CD4-positive, alpha-beta T cell treated with Interleukin-17A for 4 hours (primary cell): ENCODE measurements at regions not wholly inside any gene's neighbourhood (a gene's known extent, or its start where the extent isn't known, plus 50 kb on each side); places are given as distances from the start of the nearest gene placed in this dataset.

Source experiments
- DNase-seq: peaks from one replicate; pipeline ENCODE4 v3.0.0-alpha.2; 2020; ENCODE audit warnings: mixed read lengths

DNA sequence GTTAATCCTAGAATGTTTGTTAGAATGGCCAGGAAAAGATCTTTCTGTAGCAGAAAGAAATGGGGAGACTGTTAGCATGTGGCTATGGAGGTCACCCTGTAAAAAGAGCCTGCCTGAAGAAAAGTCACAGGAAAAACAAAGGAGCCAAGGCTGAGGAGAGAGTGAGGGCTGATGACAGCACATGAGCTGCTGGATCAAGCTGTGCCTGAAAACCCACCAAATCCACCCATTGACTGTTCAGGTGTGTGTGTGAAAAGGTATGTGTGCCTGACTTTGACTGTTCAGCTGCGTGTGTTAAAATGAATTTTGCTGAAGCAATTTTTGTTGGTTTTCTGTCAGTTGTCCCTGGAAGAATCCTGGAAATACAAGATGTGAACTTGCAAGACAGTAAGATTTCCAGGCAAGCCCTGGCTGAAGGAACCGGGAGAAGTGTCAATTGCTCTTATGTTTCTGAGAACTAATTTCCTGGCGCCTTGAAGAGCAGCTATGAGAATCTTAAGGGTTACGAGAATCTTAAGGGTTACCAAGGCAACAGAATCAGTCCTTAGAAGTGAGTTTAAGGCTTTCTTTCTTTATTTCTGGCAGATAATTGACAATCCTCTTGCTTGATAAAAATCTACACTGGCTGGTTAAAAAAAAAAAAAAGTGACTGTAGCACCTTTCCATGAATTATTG, 73.0 kb upstream of the LGALSL start:
- no peak for DNase-seq

GRCh38 chr2:64383016-64383591, 70.9 kb upstream of the LGALSL start:
- DNase-seq = no peak

DNA sequence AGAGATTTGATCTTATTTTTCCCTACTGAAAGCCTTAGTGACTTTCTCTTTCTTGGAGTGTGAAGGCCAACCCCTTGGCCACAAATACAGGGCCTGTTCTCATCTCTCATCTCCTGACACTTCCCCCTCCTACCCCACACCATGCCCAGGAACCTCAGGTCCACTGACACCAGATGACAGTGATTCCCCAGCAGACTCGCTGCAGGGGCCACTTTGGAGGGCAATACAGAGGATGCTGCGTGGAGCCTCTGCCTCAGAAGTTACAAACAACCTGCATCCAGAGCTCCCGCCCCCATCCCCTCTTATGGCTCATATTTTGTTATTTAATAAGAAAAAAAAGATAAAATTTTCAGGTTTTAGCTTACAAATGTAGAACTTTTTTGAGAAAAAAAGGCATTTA, 70.1 kb upstream of the LGALSL start:
- DNase-seq = no peak

- DNase-seq = no peak
Measured at GRCh38 chr2:64386676-64387075, 67.3 kb upstream of the LGALSL start.

DNA sequence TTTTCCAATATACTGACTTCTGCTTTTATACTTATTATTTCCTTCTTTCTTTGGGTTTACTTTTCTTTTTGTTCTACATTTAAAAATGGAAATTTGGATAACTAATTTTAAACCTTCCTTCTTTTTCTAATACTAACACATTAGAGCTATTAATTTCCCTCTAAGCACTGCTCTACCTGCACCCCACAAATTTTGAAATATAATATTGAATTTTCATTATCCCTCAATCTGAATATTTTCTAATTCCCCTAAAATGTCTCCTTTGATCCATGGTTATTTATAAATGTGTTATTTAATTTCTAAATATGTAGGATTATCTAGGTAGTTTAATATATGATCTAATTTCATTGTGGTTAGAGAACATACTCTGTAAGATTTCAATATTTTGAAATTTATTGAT, 63.4 kb upstream of the LGALSL start:
- no peak for DNase-seq

DNA sequence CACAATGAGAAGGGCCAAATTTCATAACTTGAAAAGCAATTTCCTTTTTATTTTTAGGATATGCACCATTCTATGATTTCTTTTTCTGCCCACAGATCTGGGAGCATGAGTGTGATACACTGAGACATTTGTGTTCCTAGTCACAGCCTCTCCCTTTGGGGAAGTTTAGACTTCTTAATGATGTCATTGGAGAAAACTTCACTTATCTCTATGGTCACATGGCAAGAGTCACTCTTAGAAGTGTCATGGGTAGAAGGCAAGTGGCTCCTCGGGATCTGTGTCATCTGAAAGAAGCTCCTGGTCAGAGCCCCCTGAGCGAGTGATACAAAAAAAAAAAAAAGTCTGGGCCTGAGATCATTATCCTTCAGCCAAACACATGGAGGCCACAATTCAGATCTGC, 62.5 kb upstream of the LGALSL start:
- no peak for DNase-seq

DNA sequence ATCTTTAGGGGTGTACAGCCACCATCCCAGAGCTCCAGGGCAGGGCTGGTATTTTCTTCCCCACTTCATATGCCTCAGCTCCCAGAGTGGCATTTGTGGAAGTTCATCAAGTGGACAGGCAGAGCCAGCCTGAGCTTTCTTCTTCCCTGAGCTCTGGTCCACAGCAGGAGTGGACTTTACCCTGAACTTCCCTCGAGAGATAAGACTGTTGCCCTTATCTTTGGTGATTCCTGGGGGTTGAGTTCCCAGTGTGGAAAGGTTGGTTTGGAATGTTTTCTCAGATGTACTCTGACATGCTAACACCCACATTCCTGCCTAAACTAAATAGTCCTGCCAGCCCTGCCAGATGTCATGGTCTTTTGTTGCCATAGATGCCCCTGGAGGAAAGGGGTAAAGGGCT, 62.0 kb upstream of the LGALSL start:
- no peak for DNase-seq

GRCh38 chr2:64392529-64392928, 61.4 kb upstream of the LGALSL start:
- no peak for DNase-seq

- DNase-seq = no peak
Measured at GRCh38 chr2:64393383-64394010, 60.5 kb upstream of the LGALSL start.

DNA sequence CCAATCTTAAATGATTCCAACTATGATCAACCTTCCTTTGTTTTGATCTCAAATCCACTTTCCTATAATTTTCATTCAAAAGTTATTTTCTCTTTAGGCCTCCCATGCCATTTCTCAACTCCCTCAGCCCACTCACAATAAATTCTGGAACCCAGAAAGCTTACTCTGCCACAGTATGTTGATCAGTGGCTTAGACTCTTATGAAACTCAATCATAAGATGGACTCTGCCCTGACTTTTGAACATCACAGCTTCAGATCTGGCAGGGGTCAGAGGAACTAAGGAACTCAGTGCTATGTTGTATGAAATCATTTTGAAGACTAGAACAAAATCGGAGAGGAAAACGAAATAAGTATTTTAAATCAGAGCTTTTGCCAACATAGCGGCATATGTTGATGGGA, 59.8 kb upstream of the LGALSL start:
- no peak for DNase-seq

DNA sequence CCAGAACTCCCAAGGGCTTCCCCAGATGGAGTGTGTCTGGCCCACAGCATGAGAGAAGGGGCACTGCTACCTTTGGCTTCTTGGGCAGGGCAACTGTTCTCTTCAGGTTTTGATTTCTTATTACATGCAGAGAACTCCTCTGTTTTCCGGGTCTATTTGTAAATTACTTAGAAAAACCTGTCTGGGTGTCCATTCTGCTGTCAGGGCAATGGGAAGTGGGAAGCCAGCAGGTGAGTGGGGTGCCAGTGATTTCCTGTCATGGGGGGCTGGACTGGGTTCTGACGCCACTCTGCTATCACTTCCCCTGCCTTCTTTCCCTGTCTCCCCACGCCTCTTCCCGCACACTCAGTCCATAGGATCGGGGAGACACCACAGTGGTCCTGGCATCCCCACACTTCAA, 58.0 kb upstream of the LGALSL start:
- DNase-seq = no peak

DNA sequence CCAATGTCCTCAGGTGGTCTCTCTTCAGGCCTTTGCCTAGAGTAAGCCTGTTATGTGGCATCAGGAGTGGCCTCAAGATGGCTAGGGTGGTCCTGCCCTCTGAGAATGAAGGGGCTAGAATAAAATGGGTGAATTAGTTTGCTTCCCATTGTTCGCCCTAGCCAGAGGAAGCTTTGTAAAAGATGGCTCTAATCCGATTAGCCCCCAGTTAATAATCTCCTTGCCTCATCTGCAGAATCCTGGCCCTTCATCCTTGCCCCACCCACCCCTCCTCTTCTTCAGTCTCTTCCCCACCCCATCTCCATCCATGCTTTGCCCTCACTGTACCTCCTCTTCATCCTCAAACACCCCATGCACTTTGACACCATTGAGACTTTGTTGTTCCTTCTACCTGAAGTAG, 57.4 kb upstream of the LGALSL start:
- DNase-seq = no peak

DNA sequence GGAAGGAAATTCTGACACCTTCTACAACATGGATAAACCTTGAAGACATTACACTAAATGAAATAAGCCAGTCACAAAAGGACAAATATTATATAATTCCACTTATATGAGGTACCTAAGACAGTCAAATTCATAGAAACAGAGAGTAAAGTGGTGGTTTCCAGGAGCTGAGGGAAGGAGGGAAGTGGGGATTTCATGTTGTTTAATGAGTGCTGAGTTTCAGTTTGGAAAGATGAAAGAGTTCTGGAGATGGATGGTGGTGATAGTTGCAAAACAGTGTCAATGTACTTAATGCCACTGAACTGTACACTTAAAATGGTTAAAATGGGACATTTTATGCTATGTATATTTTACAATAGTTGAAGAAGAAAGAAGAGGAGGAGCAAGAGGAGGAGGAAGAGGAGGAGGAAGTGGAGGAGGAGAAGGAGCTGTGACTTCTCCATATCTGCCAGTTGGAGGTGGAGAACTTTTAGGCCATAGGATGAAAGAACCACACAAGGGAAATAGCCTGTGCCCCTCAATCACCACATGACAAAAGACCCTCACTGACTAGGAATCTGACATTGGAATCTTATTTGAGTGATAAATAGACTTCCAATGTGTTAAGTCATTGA, 55.3 kb upstream of the LGALSL start:
- DNase-seq = no peak

GRCh38 chr2:64399521-64399920, 54.4 kb upstream of the LGALSL start:
- DNase-seq = no peak

DNA sequence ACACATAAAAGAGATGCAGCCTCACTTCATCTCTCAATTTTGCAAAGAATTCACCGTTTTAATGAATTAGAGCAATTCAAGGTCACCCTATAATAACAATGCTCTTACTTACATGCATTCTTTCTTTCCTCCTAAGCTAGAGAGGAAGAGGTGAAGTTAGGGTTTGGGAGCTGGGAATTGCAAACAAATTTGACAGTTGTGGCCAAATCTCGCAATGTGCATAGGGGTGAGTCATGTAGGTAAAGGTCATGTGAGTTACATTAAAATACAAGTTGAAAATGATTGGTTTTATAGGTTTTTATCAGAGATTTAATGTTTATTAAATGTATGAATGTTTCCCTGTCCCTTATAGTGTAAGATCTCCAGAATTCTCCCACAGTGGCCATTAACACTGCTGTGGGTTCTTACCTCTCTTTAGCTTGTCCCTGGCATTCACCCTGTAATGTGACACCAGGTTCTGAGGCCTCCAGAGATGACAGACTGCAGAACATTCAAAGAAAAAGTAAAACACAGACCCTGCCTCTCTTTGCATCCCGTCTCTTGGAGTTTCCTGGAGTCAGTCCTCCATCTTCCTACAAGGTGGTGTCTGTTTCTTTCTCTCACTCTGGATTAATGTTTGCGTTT, 53.7 kb upstream of the LGALSL start:
- DNase-seq = no peak

DNA sequence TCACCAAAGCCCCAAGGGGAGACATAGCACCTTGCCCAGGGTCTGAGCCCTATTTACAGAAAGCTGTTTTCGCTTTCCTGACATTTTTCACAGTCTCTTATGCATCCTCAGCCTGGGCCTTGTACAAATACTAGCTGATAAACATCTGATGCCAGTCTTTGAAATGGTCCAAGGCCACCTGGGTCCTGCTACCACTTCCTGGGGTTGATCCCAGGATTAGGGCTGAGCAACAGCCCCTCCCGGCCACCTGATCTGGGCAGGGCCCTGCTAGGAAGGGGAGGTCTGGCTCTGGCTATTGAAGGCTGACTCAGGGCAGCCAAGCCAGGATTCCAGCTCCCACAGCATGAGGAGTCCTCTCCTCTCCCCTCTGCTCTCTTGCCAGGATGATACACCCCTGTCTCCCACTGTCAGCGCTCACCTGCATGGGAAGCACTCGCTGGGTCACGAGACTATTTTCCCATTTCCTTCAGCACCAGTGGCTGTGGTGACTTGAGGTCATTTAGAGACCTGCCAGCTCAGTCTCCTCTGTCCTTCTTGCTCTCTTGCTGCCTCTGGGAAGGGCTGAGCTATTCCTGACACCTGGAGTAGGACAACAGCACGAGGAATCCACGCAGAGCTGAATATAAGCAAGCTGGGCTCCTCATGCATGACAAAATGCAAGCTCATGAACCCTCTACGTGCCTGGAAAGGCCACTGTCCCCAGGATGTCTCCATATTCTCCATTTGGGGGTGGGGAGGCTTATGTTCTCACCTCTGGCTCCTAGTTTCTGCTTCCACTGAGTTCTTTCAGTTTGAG, 53.0 kb upstream of the LGALSL start:
- no peak for DNase-seq

- DNase-seq = no peak
Measured at GRCh38 chr2:64401529-64401880, 52.5 kb upstream of the LGALSL start.

- DNase-seq = no peak
Measured at GRCh38 chr2:64402876-64403275, 51.1 kb upstream of the LGALSL start.

GRCh38 chr2:64403426-64403825, 50.5 kb upstream of the LGALSL start:
- DNase-seq = no peak

DNA sequence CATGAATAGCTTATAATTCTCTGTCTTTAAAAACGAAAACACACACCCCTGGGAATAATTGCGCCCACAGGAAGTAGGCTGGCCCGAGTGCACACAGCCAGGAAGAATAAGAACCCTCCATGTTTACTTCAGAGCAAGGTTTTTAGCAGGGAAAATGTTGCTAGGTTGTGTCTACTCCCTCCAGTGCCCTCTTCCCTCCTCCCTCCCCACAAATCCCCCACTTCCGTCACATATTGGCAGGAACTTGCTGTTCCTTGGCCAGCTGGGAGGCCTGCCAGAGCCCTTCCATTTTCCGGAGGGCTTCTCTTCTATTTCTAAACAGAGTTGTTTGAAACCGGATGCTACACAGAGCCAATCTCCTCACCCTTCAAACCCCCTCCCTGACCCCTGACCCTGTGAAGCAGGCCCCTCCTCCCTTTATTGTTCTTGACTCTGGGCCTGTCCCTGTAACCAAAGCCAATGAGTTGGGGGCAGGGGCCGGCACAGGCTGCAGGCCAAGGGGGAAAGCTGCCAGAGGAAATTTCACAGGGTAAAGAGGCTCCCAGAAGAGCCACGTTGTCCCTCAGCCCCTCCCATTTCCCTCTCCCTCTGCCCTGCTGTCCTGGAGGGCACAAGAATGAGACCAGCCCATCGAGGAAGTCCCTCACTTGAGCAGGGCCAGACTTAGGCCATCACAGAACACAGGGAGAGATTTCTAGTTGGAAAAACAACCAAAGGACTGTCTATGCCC, 49.8 kb upstream of the LGALSL start:
- no peak for DNase-seq
